ENCODE measurements at regions not wholly inside any gene's neighbourhood (a gene's known extent, or its start where the extent isn't known, plus 50 kb on each side); places are given as distances from the start of the nearest gene placed in this dataset.

DNA sequence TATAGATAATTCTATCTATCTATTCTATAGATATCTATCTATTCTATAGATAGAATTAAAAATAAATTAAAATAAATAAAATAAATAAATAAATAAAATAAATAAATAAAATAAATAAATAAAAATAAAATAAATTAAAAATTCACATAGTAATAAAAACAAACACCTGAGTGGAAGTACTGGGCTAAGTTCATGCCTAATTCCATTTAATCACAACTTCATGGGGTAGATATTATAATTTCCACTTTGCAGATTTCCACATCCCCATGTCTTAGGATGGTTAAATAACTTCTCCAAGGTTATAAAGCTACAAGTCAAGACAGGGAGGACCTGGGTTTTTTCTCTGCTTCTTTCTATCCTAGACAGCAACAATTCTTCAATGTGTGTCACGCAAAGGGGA lies 261.4 kb upstream of the MEX3C start:
- TF ChIP-seq POLR2AphosphoS5 (IDR thresholded peaks at IDR 0.05; ENCODE audit: low read depth, low read length) = no peak
- no peak for TF ChIP-seq SIN3A (IDR thresholded peaks at IDR 0.05; ENCODE audit: borderline replicate concordance, insufficient read depth, low read length)
- no peak for TF ChIP-seq REST (IDR thresholded peaks at IDR 0.05; ENCODE audit: insufficient read depth in 1 of 2, low read depth in 2 of 2, low read length in 2 of 2)

Data from PFSK-1 (cell line).